H1 (cell line): ENCODE measurements at regions not wholly inside any gene's neighbourhood (a gene's known extent, or its start where the extent isn't known, plus 50 kb on each side); places are given as distances from the start of the nearest gene placed in this dataset.

Experiments used
- CTCF ChIA-PET: fragments of 300-600 bp; sonication (Branson Sonifier 250); formaldehyde crosslinking; loops from one replicate; lab custom pipeline; 2021; ENCODE audit not compliant: partially characterized antibody; lab: Charles Lee
- POLR2A ChIA-PET: fragments of 300-600 bp; sonication (Branson Sonifier 250); formaldehyde crosslinking; loops from one replicate; lab custom pipeline; 2021; ENCODE audit warnings: inconsistent platforms; ENCODE audit not compliant: partially characterized antibody; lab: Charles Lee
- DNase-seq, 2 experiments: peaks; one replicate each; pipeline versions ENCODE4 v3.0.0 to v3.0.0-alpha.2; 2010 to 2022; ENCODE audit warnings: low spot score in 2 of 2, low read depth in 1 of 2, mixed read lengths in 1 of 2
- FAIRE-seq: peaks from 2 replicates; lab custom pipeline; 2011; peaks lifted over from hg19 to GRCh38; lab: Jason Lieb, UNC
- H2AFZ ChIP-seq: 2 replicates; pipeline ENCODE4 v1.8.1; 2012; ENCODE audit warnings: low read length, inconsistent platforms
- H2AK5ac ChIP-seq: 2 replicates; pipeline ENCODE4 v1.6.1; 2013; ENCODE audit warnings: low read depth, low read length
- H2BK120ac ChIP-seq: replicated peaks from 2 replicates; pipeline ENCODE3; 2013; ENCODE audit warnings: low read depth, low read length, inconsistent platforms
- H2BK12ac ChIP-seq: 2 replicates; pipeline ENCODE4 v1.6.1; 2013; ENCODE audit warnings: low read depth, low read length
- H2BK15ac ChIP-seq: 2 replicates; pipeline ENCODE4 v1.6.1; 2013; ENCODE audit warnings: low read length
- H2BK20ac ChIP-seq: 2 replicates; pipeline ENCODE4 v1.6.1; 2013; ENCODE audit warnings: low read length
- H2BK5ac ChIP-seq: 2 replicates; pipeline ENCODE4 v1.6.1; 2013; ENCODE audit warnings: low read depth, low read length
- H3K14ac ChIP-seq: 2 replicates; pipeline ENCODE4 v1.6.1; 2013; ENCODE audit warnings: inconsistent platforms; ENCODE audit not compliant: insufficient read length
- H3K18ac ChIP-seq: 2 replicates; pipeline ENCODE4 v1.6.1; 2013; ENCODE audit warnings: low read length; ENCODE audit errors: extremely low read depth
- H3K23ac ChIP-seq: 2 replicates; pipeline ENCODE4 v1.6.1; 2013; ENCODE audit warnings: inconsistent platforms; ENCODE audit not compliant: insufficient read length
- H3K23me2 ChIP-seq: 2 replicates; pipeline ENCODE4 v1.6.1; 2013; ENCODE audit warnings: low read depth, low read length
- H3K27ac ChIP-seq: 2 replicates; pipeline ENCODE4 v1.6.1; 2011; ENCODE audit warnings: low read depth, low read length, inconsistent platforms
- H3K27me3 ChIP-seq, 4 experiments: replicated peaks in 1 of 4; 1 replicate in 1 of 4; 2 replicates in 3 of 4; pipeline versions ENCODE4 v1.6.1 to v1.8.1; 2011 to 2013; ENCODE audit warnings: low read length in 3 of 4, mild to moderate bottlenecking in 3 of 4, inconsistent platforms in 2 of 4, mixed read lengths in 2 of 4, moderate library complexity in 1 of 4; ENCODE audit not compliant: control insufficient read depth in 3 of 4, insufficient read depth in 3 of 4; ENCODE audit errors: extremely low read depth in 1 of 4
- H3K36me3 ChIP-seq, 4 experiments: 2 replicates each; pipeline versions ENCODE4 v1.6.1 to v1.8.1; 2011 to 2013; ENCODE audit warnings: mild to moderate bottlenecking in 4 of 4, low read length in 3 of 4, moderate library complexity in 2 of 4, control low read depth in 1 of 4, inconsistent platforms in 1 of 4; ENCODE audit not compliant: insufficient read depth in 4 of 4, control insufficient read depth in 2 of 4
- H3K4ac ChIP-seq: replicated peaks from 2 replicates; pipeline ENCODE3; 2013; ENCODE audit warnings: low read length, low read depth, mixed read lengths, inconsistent platforms; ENCODE audit not compliant: insufficient read length
- H3K4me1 ChIP-seq, 4 experiments: replicated peaks in 1 of 4; 1 replicate in 1 of 4; 2 replicates in 3 of 4; pipeline versions ENCODE4 v1.6.1 to v1.8.1; 2011 to 2013; ENCODE audit warnings: low read length in 3 of 4, inconsistent platforms in 2 of 4, mixed read lengths in 1 of 4; ENCODE audit not compliant: insufficient read depth in 4 of 4, control insufficient read depth in 3 of 4
- H3K4me2 ChIP-seq, 2 experiments: 2 replicates each; pipeline versions ENCODE4 v1.6.1 to v1.8.1; 2011 to 2013; ENCODE audit warnings: low read depth in 2 of 2, low read length in 2 of 2, control low read depth in 1 of 2, inconsistent platforms in 1 of 2, mild to moderate bottlenecking in 1 of 2; ENCODE audit not compliant: insufficient read depth in 1 of 2
- H3K4me3 ChIP-seq, 4 experiments: fragments of 200-600, 300-600 bp in 1 of 4; sonication (generic), shearing (Covaris generic), sonication (Bioruptor Twin) in 1 of 4; 2 replicates each; pipeline versions ENCODE4 v1.5.1 to v1.8.1; 2011 to 2016; ENCODE audit warnings: low read length in 4 of 4, low read depth in 3 of 4, control low read depth in 2 of 4, inconsistent platforms in 2 of 4, mild to moderate bottlenecking in 2 of 4, mixed read lengths in 1 of 4, moderate library complexity in 1 of 4; ENCODE audit not compliant: insufficient read depth in 2 of 4; ENCODE audit errors: extremely low read depth in 1 of 4
- H3K56ac ChIP-seq: replicated peaks from 2 replicates; pipeline ENCODE3; 2013; ENCODE audit warnings: low read depth, mild to moderate bottlenecking, mixed read lengths, low read length, inconsistent platforms; ENCODE audit not compliant: insufficient read length
- H3K79me1 ChIP-seq: 2 replicates; pipeline ENCODE4 v1.6.1; 2013; ENCODE audit warnings: low read depth, low read length, control low read depth
- H3K79me2 ChIP-seq, 2 experiments: 2 replicates each; pipeline versions ENCODE4 v1.6.1 to v1.8.1; 2012 to 2013; ENCODE audit warnings: low read length in 2 of 2, mild to moderate bottlenecking in 2 of 2, inconsistent platforms in 1 of 2; ENCODE audit not compliant: insufficient read depth in 2 of 2, control insufficient read depth in 1 of 2
- H3K9ac ChIP-seq, 4 experiments: replicated peaks in 1 of 4; 1 replicate in 1 of 4; 2 replicates in 3 of 4; pipeline versions ENCODE4 v1.6.1 to v1.8.1; 2011 to 2013; ENCODE audit warnings: low read depth in 3 of 4, low read length in 3 of 4, control low read depth in 2 of 4, mild to moderate bottlenecking in 2 of 4, moderate library complexity in 2 of 4, inconsistent platforms in 1 of 4; ENCODE audit errors: extremely low read depth in 1 of 4
- H3K9me3 ChIP-seq, 2 experiments: 2 replicates each; pipeline versions ENCODE4 v1.6.1 to v1.8.1; 2012 to 2013; ENCODE audit warnings: mild to moderate bottlenecking in 2 of 2, moderate library complexity in 2 of 2, control low read depth in 1 of 2, inconsistent platforms in 1 of 2, low read depth in 1 of 2, low read length in 1 of 2, mixed read lengths in 1 of 2; ENCODE audit not compliant: insufficient read depth in 2 of 2
- H4K20me1 ChIP-seq, 2 experiments: replicated peaks in 1 of 2; 2 replicates each; pipeline versions ENCODE3 to v1.8.1; 2011 to 2013; ENCODE audit warnings: inconsistent platforms in 2 of 2, low read length in 2 of 2, mild to moderate bottlenecking in 1 of 2; ENCODE audit not compliant: insufficient read depth in 2 of 2, control insufficient read depth in 1 of 2
- H4K5ac ChIP-seq: 2 replicates; pipeline ENCODE4 v1.6.1; 2013; ENCODE audit warnings: low read length, low read depth, mixed read lengths, inconsistent platforms; ENCODE audit not compliant: insufficient read length
- H4K8ac ChIP-seq: 2 replicates; pipeline ENCODE4 v1.8.0; 2013; ENCODE audit warnings: mild to moderate bottlenecking, moderate library complexity, low read length, inconsistent platforms; ENCODE audit not compliant: insufficient read depth; ENCODE audit errors: extremely low read depth
- H4K91ac ChIP-seq: replicated peaks from 2 replicates; pipeline ENCODE3; 2013; ENCODE audit warnings: low read length, mixed read lengths, inconsistent platforms; ENCODE audit not compliant: insufficient read length
- WGBS, 2 experiments: shearing (Covaris generic) in 1 of 2; methylation state at CpG; one replicate each; pipeline versions ENCODE4 v1.1.6 to v1.1.7; 2013 to 2015; ENCODE audit warnings: low lambda C conversion rate in 2 of 2, mixed read lengths in 2 of 2, inconsistent platforms in 1 of 2, low coverage in 1 of 2, missing lambda C conversion rate in 1 of 2; ENCODE audit not compliant: insufficient replicate concordance in 2 of 2, insufficient coverage in 1 of 2, insufficient read length in 1 of 2; ENCODE audit errors: extremely low coverage in 1 of 2, missing lambda C conversion rate in 1 of 2; 5-methylcytosine and 5-hydroxymethylcytosine counted together

DNA sequence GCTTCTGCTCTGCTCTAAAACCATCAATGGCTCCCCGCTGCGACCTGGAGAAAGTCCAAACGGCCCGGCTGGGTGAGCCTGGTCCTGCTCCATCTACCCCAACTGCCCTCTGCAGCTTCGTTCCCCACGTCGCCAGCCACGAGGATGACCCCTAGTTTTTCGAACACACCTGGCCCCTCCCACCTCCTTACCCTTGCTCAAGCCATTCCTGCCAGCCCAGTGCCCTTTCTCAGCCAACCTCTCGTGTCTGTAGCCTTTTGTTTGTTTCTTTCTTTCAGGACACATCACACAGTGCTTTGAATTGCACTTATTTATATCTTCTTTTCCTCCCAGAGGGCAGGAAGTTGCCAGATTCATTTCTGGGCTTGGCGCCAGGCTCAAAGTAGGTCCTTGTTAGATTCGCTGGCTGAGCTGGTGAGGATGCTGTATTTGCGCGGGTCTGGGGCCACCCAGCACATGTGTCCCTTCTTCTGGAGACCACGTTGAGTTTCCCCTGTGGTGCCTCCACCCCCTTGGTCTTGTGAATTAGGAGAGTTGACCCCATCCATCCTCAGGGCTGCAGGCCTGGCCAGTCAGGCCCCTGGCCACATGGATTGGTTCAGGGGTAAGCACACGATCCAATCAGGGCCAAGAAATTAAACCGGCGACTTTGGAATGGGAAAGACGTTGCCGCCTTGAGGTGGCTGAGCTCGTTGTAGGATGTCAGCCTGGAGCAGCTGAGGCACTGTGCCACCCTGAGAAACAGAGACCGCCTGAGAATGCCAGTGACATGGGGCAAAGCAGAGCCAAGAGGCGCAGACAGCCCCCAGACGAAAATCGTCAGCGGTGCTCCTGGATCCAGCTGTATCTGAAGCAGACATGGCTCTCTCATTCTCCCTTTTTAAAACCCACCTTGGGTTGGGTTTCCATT, 156.0 kb downstream of the CEBPB start:
- H3K4me2 ChIP-seq = no peak overlapping the region

More for the DNA sequence above, 156.0 kb downstream of the CEBPB start:
- H3K4me3 ChIP-seq = no peak overlapping the region
- 0 out of 2 replicates have a peak overlapping the region, but pooled peaks have one; percentile 50 for H2BK12ac ChIP-seq
- ChIA-PET CTCF (interaction anchor here (0.6 to 3.4 kb wide), 15 partner anchors 11 to 588 kb away, joined by 3 to 12 read pairs (median 4); partner anchors contain the start of gene CEBPB), POLR2A (interaction anchor here (0.8 to 1.4 kb wide), 3 partner anchors 29 to 157 kb away, joined by 3 to 7 read pairs (median 4); partner anchors contain the start of gene CEBPB)
- H2BK5ac ChIP-seq = no peak overlapping the region
- DNase-seq = no peak
- FAIRE-seq = no peak
- H3K79me1 ChIP-seq = no peaks in the 10 kb centered on the region
- H4K5ac ChIP-seq = no peak overlapping the region
- H3K23me2 ChIP-seq = no peaks in the 10 kb centered on the region
- no peak overlapping the region for H3K14ac ChIP-seq
- WGBS, 2 experiments = 89% methylated on average over 26 of the region's 26 CpGs; no CpG with 5 or more reads in 1 of the 2 experiments
- no peak overlapping the region for H2AFZ ChIP-seq
- H3K79me2 ChIP-seq = no peaks in the 10 kb centered on the region
- no peak overlapping the region for H3K18ac ChIP-seq
- H2BK15ac ChIP-seq = no peak overlapping the region
- H3K36me3 ChIP-seq = no peaks in the 10 kb centered on the region
- no peak overlapping the region for H3K4ac ChIP-seq
- H4K91ac ChIP-seq = no peak overlapping the region
- H3K23ac ChIP-seq = no peak overlapping the region
- H3K9ac ChIP-seq = no peak overlapping the region; a peak in 1 of 7 replicates
- no peak overlapping the region for H3K56ac ChIP-seq
- H3K4me1 ChIP-seq = 0 out of 7 replicates have a peak, but pooled peaks cover 0 to 3% (median 0%) of the 10 kb centered on the region in 4 experiments
- no peaks in the 10 kb centered on the region for H3K9me3 ChIP-seq
- H2BK20ac ChIP-seq = no peak overlapping the region
- no peaks in the 10 kb centered on the region for H4K20me1 ChIP-seq
- H3K27ac ChIP-seq = no peak overlapping the region
- H4K8ac ChIP-seq = no peak overlapping the region; the same call in 1 of the 2 replicates
- no peak overlapping the region for H2AK5ac ChIP-seq
- H3K27me3 ChIP-seq = no peaks in the 10 kb centered on the region; a peak in 1 of 7 replicates
- H2BK120ac ChIP-seq = no peak overlapping the region
